ENCODE measurements at regions not wholly inside any gene's neighbourhood (a gene's known extent, or its start where the extent isn't known, plus 50 kb on each side); places are given as distances from the start of the nearest gene placed in this dataset.

- TF ChIP-seq EZH2phosphoT487 (IDR thresholded peaks at IDR 0.05; ENCODE audit: borderline replicate concordance): no peak
- TF ChIP-seq CTCF (conservative IDR thresholded peaks at IDR 0.05; ENCODE audit: low read length): no peak
- Histone ChIP-seq H3K4me2 (ENCODE audit: low read depth, low read length, poor library complexity, severe bottlenecking) (no peak overlapping the region), H3K36me3 (ENCODE audit: insufficient read depth, low read length) (no peaks in the 10 kb centered on the region), H3K27me3 (ENCODE audit: insufficient read depth, low read length, poor library complexity, severe bottlenecking) (no peaks in the 10 kb centered on the region), H3K4me1 (ENCODE audit: insufficient read depth, low read length, poor library complexity, severe bottlenecking) (peaks cover 39% of the 10 kb centered on the region), H3F3A (ENCODE audit: low read depth) (no peaks in the 10 kb centered on the region), H2AFZ (ENCODE audit: low read length) (no peak overlapping the region), H3K79me2 (ENCODE audit: insufficient read depth, low read length) (no peaks in the 10 kb centered on the region), H3K9me2 (replicated peaks; ENCODE audit: low read depth, low read length) (no peaks in the 10 kb centered on the region), H4K20me1 (ENCODE audit: insufficient read depth, low read length, poor library complexity, severe bottlenecking) (no peaks in the 10 kb centered on the region), H3K4me3 (ENCODE audit: low read length, poor library complexity, severe bottlenecking) (no peak overlapping the region), H3K9me3 (ENCODE audit: insufficient read depth, low read depth, low read length) (no peaks in the 10 kb centered on the region), H3K9ac (ENCODE audit: low read depth, low read length, poor library complexity, severe bottlenecking) (no peak overlapping the region)
Observed at GRCh38 chr9:105879181-105879580, 184.8 kb downstream of the TMEM38B start.

- Histone ChIP-seq H4K20me1 (ENCODE audit: insufficient read depth, low read length, poor library complexity, severe bottlenecking) (no peaks in the 10 kb centered on the region), H3K4me1 (ENCODE audit: insufficient read depth, low read length, poor library complexity, severe bottlenecking) (peaks cover 52% of the 10 kb centered on the region), H3K27me3 (ENCODE audit: insufficient read depth, low read length, poor library complexity, severe bottlenecking) (no peaks in the 10 kb centered on the region), H3K9me2 (replicated peaks; ENCODE audit: low read depth, low read length) (no peaks in the 10 kb centered on the region), H3K36me3 (ENCODE audit: insufficient read depth, low read length) (no peaks in the 10 kb centered on the region), H3K4me3 (ENCODE audit: low read length, poor library complexity, severe bottlenecking) (no peak overlapping the region), H3K4me2 (ENCODE audit: low read depth, low read length, poor library complexity, severe bottlenecking) (no peak overlapping the region), H2AFZ (ENCODE audit: low read length) (no peak overlapping the region), H3F3A (ENCODE audit: low read depth) (no peaks in the 10 kb centered on the region), H3K9ac (ENCODE audit: low read depth, low read length, poor library complexity, severe bottlenecking) (no peak overlapping the region), H3K79me2 (ENCODE audit: insufficient read depth, low read length) (no peaks in the 10 kb centered on the region), H3K9me3 (ENCODE audit: insufficient read depth, low read depth, low read length) (no peaks in the 10 kb centered on the region)
- no peak for TF ChIP-seq CTCF (conservative IDR thresholded peaks at IDR 0.05; ENCODE audit: low read length)
- no peak for TF ChIP-seq EZH2phosphoT487 (IDR thresholded peaks at IDR 0.05; ENCODE audit: borderline replicate concordance)
Observed at GRCh38 chr9:105880517-105880916, 186.2 kb downstream of the TMEM38B start.

- no peaks in the 10 kb centered on the region for H3K79me2 ChIP-seq (ENCODE audit: insufficient read depth, low read length)
- H3K9ac ChIP-seq (ENCODE audit: low read depth, low read length, poor library complexity, severe bottlenecking): no peak overlapping the region
Observed at GRCh38 chr9:105881021-105881420, 186.7 kb downstream of the TMEM38B start.

More at GRCh38 chr9:105881021-105881420, 186.7 kb downstream of the TMEM38B start:
- no peaks in the 10 kb centered on the region for H3K27me3 ChIP-seq (ENCODE audit: insufficient read depth, low read length, poor library complexity, severe bottlenecking)
- 0 out of 2 replicates have a peak overlapping the region, but pooled peaks have one; percentile 4 for H2AFZ ChIP-seq (ENCODE audit: low read length)
- H4K20me1 ChIP-seq (ENCODE audit: insufficient read depth, low read length, poor library complexity, severe bottlenecking): no peaks in the 10 kb centered on the region
- H3K9me2 ChIP-seq (replicated peaks; ENCODE audit: low read depth, low read length): no peaks in the 10 kb centered on the region
- H3K36me3 ChIP-seq (ENCODE audit: insufficient read depth, low read length): no peaks in the 10 kb centered on the region
- H3K9me3 ChIP-seq (ENCODE audit: insufficient read depth, low read depth, low read length): no peaks in the 10 kb centered on the region
- no peak overlapping the region for H3K4me3 ChIP-seq (ENCODE audit: low read length, poor library complexity, severe bottlenecking)
- no peaks in the 10 kb centered on the region for H3F3A ChIP-seq (ENCODE audit: low read depth)
- TF ChIP-seq EZH2phosphoT487 (IDR thresholded peaks at IDR 0.05; ENCODE audit: borderline replicate concordance): no peak
- no peak for TF ChIP-seq CTCF (conservative IDR thresholded peaks at IDR 0.05; ENCODE audit: low read length)
- H3K4me1 ChIP-seq (ENCODE audit: insufficient read depth, low read length, poor library complexity, severe bottlenecking): peaks cover 57% of the 10 kb centered on the region
- no peak overlapping the region for H3K4me2 ChIP-seq (ENCODE audit: low read depth, low read length, poor library complexity, severe bottlenecking)

Measured in Loucy (cell line).